Activated T-cell treated with anti-CD3 and anti-CD28 coated beads for 24 hours (primary cell): ENCODE measurements at regions not wholly inside any gene's neighbourhood (a gene's known extent, or its start where the extent isn't known, plus 50 kb on each side); places are given as distances from the start of the nearest gene placed in this dataset.

ENCODE experiments used
- DNase-seq: peaks from one replicate; pipeline ENCODE4 v3.0.0-alpha.2; 2020; ENCODE audit warnings: low read depth

DNA sequence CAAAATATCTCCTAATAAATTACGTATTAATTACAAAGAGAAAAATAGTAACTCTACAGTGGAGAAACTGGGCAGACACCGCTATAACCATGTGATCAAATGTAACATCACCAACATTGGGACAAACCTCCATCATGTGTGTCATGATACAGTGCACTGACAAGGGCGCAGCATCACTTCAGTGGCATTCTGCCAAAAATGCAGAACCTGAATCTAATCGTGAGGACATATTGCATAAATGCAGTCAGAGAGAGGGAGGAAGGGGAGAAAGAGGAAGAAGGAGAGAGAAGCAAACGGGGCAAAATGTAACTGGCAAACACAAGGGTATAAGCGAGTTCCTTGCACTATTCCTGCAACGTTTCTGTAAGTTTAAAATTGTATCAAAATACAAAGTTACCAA lies 74.2 kb upstream of the MARCHF10 start:
- DNase-seq, result no peak

DNA sequence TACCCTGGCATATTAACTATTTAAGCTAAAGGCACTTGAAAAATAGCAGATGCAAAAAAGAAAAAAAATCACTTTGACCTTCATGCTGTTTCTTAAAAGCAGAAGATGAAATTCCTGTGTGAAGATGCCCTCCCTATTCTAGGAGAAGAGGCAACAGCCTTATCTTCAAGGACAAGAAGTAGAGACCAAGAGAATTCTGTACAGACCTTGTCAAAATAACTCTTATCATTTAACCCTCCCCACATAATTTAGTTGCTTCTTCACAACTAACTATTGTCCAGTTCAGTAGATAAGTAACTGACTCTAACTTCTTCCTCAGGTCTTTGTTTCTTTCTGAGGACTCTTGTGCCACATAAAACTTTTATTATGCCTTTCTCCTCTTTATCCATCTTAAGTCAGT lies 72.0 kb upstream of the MARCHF10 start:
- DNase-seq, result no peak

DNA sequence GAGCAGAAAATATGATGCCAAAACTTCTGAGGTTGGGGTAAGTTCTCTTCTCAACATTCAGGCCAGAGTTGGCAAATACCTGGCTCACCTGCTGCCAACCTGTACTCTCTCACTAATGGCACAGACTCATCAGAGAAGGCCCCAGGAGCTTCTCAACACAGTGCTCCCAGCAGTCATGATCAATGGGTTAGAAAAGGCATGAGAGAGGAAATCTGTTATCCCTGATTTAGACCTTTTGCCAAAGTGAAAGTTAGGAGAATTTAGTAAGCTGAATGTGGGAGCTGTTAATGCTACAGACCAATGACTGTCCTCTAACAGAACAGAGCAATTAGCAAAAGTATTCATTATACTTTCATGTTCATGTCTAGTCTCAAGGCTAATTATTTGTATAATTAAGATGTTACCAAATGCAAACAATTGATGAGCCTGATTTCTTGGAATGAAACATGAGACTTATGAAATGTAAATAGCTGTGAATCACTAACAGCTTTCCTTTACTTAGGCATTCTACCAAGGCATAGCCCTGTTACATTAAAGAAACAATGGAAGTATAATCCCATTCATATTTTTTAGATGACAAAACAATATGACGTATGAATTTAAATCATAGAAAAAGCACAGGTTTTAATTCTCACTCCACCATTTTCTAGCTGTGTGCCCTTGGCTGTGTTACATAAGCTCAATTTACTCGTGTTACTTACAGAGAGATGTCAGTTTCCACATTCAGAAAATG lies 68.7 kb upstream of the MARCHF10 start:
- DNase-seq, result no peak

GRCh38 chr17:62876063-62876462 lies 67.9 kb upstream of the MARCHF10 start:
- DNase-seq, result no peak

DNA sequence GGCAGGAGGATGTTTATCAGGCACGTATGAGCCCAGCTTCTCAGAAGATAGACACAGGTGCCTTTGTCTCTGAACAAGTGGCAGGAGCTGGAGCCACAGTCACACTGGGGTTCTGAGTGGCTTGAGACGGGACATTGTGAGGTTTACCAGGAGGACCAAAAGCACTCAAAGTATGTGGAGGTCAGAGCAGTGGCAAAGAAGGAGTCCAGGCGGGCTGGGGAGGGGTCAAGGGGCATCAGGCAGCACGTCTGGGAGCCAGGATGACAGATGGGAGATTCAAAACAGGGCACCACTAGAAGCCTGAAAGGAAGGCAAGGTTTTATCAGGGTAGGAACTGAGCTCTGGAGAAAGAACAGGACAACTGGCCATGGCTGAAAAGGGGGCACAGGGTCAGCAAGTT lies 67.2 kb upstream of the MARCHF10 start:
- DNase-seq, result no peak

GRCh38 chr17:62871291-62871690 lies 63.2 kb upstream of the MARCHF10 start:
- no peak for DNase-seq

- no peak for DNase-seq
Measured at GRCh38 chr17:62870552-62870971, 62.4 kb upstream of the MARCHF10 start.

DNA sequence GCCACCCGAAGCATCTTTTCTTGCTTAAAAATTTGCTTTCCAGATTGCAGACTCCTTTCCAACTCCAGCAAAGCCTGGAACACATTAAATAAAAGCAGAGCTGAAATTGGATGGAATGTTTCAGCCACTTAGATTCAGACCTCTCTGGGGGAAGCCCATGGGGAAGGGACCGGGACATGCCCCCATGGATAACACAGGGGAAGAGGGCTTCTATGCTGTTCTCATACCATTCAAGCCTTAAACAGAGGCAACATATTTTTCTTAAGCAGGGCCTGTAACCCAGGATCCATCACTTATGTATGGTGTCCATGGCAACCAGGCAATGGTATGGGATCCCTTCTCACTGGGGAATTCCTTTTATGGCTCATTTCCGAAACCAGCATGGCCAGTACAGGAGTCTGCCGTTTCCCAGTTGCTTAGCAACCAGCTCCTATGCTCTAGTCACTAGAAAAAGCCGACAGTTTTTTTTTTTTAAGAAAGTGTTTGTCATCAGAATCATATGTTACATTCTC lies 62.0 kb upstream of the MARCHF10 start:
- DNase-seq, result no peak

DNA sequence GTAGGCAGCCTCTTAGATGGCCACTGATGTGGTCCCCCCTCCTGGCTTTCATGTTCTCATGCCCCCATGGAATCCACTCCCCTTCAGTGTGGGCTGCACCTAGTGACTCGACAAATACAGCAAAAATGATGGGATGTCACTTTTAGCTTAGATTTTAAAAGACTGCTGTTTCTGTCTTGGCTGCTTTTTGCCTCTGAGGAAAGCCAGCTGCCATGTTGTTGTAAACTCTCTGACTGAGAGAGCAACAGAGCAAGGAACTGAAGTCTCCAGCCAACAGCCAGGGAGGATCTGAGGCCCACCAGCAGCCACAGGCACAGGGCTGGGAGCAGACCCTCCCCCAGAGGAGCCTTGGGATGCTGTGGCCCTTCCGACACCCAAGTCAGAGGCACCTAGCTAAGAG lies 60.6 kb upstream of the MARCHF10 start:
- no peak for DNase-seq

DNA sequence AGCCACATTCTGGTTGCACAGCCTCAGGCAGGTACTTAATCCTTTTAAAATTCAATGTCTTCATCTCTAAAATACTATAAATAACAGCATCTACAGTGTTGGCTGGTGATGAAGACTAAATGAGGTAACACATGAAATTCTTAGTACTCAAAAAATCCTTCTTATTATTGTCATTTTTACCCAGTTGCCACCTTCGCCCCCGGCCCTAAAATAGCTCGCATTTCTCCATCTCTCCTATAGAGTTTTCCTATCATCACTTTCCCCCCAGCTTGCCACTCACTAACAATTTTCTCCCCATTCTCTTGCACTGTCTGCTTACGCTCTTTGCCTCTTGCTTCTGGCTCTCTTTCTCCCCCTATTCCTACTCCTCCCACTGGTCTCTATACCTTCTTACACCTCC lies 59.9 kb upstream of the MARCHF10 start:
- no peak for DNase-seq

- DNase-seq, result no peak
Measured at GRCh38 chr17:62867303-62867702, 59.2 kb upstream of the MARCHF10 start.

GRCh38 chr17:62866471-62866870 lies 58.4 kb upstream of the MARCHF10 start:
- DNase-seq, result no peak

DNA sequence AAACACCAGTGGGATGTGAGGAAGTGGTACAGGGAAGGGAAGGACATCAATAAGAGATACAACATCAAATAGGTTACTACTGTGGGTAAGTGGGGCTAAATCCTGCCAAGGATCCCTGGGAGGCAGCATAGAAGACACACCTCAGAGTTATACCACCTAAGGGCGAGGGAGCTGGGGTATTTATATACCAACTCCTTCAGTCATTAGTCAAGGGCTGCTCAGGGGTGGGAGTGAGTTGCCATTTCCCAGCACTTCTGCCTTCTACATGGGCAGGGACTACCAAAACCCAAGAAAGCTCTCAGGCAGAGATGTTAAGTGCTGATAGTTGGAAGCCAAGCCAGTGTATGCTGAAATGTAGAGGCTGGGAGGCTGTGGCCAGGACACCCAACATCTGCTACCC lies 57.5 kb upstream of the MARCHF10 start:
- DNase-seq, result no peak

GRCh38 chr17:62862251-62862650 lies 54.1 kb upstream of the MARCHF10 start:
- no peak for DNase-seq

DNA sequence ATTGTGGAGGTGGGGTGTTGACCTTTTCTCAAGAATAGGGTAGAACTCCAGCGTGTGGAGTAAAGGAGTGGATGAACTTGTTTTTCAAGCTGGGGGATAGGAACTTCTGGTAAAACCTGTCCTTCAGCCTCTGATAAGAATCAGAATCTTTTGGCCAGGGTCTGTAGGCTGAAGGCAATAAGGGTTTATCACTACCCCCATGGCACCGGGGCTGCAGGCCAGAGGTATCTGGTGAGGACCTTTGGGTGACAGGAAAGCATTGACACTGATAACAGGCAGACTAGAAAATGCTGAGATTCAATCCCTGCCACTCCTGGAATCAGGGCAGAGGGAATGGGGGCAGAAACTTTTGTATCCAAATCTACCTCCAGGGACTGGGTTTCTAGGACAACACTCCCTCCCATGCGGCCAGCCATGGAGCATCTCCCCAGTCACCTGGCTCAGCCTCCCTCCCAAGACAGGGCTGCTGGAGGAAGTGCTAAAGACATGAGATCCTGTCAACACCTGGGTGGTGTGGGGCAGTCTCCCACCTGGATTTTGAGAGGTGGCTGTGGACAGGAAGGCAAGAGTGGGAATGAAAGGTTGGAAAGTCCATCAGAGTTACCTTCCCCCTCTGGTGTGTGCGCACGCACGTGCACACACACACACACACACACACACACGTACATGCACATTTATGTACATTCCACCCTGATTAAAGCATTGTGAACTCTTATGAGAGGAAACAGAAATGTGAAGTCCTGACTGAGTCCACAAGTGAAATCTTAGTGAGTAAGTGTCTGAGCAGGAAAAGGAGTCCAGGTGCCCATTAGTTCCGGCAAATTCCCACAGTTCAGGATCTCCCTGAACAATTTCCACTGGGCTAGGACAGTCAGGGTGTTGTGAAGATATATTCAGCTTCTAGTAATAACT lies 53.1 kb upstream of the MARCHF10 start:
- no peak for DNase-seq

DNA sequence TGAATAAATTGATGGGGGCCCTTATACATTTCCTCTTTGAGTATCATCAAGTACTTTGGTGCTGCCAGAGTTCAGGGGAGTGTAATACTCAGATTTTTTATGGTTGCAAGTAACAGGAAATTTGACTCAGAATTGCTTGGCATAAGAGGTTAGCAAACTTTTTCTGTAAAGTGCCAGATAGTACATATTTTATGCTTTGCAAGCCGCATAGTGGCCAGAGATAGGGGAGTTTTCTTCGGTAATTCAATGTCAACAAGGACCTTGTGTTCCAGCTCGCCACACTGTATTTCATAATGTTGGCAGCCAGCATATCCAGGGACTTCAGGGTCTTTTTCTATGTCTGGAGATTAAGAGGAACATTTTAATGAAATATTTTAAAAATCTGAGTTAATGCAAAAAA lies 51.0 kb upstream of the MARCHF10 start:
- DNase-seq, result no peak
